ENCODE measurements at regions not wholly inside any gene's neighbourhood (a gene's known extent, or its start where the extent isn't known, plus 50 kb on each side); places are given as distances from the start of the nearest gene placed in this dataset.

DNA sequence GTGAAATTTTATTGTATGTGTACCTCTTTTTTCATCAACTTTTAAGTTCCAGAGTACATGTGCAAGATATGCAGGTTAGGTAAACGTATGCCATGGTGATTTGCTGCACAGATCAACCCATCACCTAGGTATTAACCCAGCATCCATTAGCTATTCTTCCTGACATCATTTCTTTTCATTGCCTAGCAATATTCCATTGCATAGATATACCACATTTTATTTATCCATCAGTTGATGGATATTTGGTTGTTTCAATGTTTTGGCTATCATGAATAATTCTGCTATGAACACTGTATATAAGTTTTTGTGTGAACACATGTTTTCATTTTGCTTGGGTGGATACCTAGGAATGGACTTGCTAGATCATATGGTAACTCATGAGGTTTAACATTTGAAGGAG is 439.9 kb upstream of the SOX5 start:
- TF ChIP-seq HDGF (IDR thresholded peaks at IDR 0.05; ENCODE audit: borderline replicate concordance) (no peak), SP1 (IDR thresholded peaks at IDR 0.05) (no peak), ARNT (IDR thresholded peaks at IDR 0.05) (no peak), FOXK2 (IDR thresholded peaks at IDR 0.05) (no peak)
